H1 (cell line): ENCODE measurements at regions not wholly inside any gene's neighbourhood (a gene's known extent, or its start where the extent isn't known, plus 50 kb on each side); places are given as distances from the start of the nearest gene placed in this dataset.

Experiments
- RBBP5 ChIP-seq: IDR thresholded peaks from 2 replicates; pipeline ENCODE4 v1.7.1; 2012; ENCODE audit warnings: low read depth, mild to moderate bottlenecking, inconsistent platforms, low read length, moderate library complexity, borderline replicate concordance
- SIRT6 ChIP-seq: IDR thresholded peaks from one replicate; pipeline ENCODE4 v1.7.1; 2012; ENCODE audit warnings: low read length, inconsistent platforms
- SP1 ChIP-seq: IDR thresholded peaks from 2 replicates; pipeline ENCODE4 v1.6.1; 2011; ENCODE audit warnings: low read depth, low read length
- SP4 ChIP-seq: IDR thresholded peaks from 2 replicates; pipeline ENCODE4 v1.6.1; 2012; ENCODE audit warnings: low read length, inconsistent platforms
- YY1 ChIP-seq: IDR thresholded peaks from 2 replicates; pipeline ENCODE4 v1.6.1; 2011; ENCODE audit warnings: low read depth, mild to moderate bottlenecking, low read length
- TF ChIP-seq, protein P1 (sequence below): fragments of 300-600 bp; sonication (generic); IDR thresholded peaks from 2 replicates; pipeline ENCODE4 v1.7.1; 2012; ENCODE audit warnings: low read length, moderate library complexity, mild to moderate bottlenecking, inconsistent platforms; ENCODE audit not compliant: insufficient replicate concordance

- TF ChIP-seq, protein P1, sequence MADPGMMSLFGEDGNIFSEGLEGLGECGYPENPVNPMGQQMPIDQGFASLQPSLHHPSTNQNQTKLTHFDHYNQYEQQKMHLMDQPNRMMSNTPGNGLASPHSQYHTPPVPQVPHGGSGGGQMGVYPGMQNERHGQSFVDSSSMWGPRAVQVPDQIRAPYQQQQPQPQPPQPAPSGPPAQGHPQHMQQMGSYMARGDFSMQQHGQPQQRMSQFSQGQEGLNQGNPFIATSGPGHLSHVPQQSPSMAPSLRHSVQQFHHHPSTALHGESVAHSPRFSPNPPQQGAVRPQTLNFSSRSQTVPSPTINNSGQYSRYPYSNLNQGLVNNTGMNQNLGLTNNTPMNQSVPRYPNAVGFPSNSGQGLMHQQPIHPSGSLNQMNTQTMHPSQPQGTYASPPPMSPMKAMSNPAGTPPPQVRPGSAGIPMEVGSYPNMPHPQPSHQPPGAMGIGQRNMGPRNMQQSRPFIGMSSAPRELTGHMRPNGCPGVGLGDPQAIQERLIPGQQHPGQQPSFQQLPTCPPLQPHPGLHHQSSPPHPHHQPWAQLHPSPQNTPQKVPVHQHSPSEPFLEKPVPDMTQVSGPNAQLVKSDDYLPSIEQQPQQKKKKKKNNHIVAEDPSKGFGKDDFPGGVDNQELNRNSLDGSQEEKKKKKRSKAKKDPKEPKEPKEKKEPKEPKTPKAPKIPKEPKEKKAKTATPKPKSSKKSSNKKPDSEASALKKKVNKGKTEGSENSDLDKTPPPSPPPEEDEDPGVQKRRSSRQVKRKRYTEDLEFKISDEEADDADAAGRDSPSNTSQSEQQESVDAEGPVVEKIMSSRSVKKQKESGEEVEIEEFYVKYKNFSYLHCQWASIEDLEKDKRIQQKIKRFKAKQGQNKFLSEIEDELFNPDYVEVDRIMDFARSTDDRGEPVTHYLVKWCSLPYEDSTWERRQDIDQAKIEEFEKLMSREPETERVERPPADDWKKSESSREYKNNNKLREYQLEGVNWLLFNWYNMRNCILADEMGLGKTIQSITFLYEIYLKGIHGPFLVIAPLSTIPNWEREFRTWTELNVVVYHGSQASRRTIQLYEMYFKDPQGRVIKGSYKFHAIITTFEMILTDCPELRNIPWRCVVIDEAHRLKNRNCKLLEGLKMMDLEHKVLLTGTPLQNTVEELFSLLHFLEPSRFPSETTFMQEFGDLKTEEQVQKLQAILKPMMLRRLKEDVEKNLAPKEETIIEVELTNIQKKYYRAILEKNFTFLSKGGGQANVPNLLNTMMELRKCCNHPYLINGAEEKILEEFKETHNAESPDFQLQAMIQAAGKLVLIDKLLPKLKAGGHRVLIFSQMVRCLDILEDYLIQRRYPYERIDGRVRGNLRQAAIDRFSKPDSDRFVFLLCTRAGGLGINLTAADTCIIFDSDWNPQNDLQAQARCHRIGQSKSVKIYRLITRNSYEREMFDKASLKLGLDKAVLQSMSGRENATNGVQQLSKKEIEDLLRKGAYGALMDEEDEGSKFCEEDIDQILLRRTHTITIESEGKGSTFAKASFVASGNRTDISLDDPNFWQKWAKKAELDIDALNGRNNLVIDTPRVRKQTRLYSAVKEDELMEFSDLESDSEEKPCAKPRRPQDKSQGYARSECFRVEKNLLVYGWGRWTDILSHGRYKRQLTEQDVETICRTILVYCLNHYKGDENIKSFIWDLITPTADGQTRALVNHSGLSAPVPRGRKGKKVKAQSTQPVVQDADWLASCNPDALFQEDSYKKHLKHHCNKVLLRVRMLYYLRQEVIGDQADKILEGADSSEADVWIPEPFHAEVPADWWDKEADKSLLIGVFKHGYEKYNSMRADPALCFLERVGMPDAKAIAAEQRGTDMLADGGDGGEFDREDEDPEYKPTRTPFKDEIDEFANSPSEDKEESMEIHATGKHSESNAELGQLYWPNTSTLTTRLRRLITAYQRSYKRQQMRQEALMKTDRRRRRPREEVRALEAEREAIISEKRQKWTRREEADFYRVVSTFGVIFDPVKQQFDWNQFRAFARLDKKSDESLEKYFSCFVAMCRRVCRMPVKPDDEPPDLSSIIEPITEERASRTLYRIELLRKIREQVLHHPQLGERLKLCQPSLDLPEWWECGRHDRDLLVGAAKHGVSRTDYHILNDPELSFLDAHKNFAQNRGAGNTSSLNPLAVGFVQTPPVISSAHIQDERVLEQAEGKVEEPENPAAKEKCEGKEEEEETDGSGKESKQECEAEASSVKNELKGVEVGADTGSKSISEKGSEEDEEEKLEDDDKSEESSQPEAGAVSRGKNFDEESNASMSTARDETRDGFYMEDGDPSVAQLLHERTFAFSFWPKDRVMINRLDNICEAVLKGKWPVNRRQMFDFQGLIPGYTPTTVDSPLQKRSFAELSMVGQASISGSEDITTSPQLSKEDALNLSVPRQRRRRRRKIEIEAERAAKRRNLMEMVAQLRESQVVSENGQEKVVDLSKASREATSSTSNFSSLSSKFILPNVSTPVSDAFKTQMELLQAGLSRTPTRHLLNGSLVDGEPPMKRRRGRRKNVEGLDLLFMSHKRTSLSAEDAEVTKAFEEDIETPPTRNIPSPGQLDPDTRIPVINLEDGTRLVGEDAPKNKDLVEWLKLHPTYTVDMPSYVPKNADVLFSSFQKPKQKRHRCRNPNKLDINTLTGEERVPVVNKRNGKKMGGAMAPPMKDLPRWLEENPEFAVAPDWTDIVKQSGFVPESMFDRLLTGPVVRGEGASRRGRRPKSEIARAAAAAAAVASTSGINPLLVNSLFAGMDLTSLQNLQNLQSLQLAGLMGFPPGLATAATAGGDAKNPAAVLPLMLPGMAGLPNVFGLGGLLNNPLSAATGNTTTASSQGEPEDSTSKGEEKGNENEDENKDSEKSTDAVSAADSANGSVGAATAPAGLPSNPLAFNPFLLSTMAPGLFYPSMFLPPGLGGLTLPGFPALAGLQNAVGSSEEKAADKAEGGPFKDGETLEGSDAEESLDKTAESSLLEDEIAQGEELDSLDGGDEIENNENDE = no peak
- TF ChIP-seq YY1 (no peak), SP1 (no peak), RBBP5 (no peak), SIRT6 (no peak), SP4 (no peak)
- TF ChIP-seq, all 59 proteins: peak for 0
Measured at GRCh38 chr2:220684099-220684498, 888.0 kb downstream of the EPHA4 start (continued).
